Ovary (tissue), 7 donors: ENCODE measurements at regions not wholly inside any gene's neighbourhood (a gene's known extent, or its start where the extent isn't known, plus 50 kb on each side); places are given as distances from the start of the nearest gene placed in this dataset.

Source experiments
- DNase-seq, 5 donors: peaks; one replicate each; pipeline ENCODE4 v3.0.0-alpha.2; 2019 to 2020
- H3K27ac ChIP-seq, 2 donors: fragments of 200-600 bp; one replicate each; pipeline versions ENCODE4 v1.5.1 to v1.8.0; 2019 to 2022
- H3K27me3 ChIP-seq: fragments of 200-600 bp; one replicate; pipeline ENCODE4 v1.8.0; 2022
- H3K36me3 ChIP-seq: fragments of 200-600 bp; sonication (generic); one replicate; pipeline ENCODE4 v1.5.1; 2019
- H3K4me1 ChIP-seq: one replicate; pipeline ENCODE4 v1.8.1; 2013; ENCODE audit warnings: mild to moderate bottlenecking, moderate library complexity; ENCODE audit not compliant: insufficient read depth
- H3K4me3 ChIP-seq: fragments of 200-600 bp; sonication (generic); one replicate; pipeline ENCODE4 v1.5.1; 2017
- H3K9me3 ChIP-seq, 2 donors: fragments of 200-600 bp in 1 of 2; sonication (generic) in 1 of 2; one replicate each; pipeline versions ENCODE4 v1.5.1 to v1.8.1; 2013 to 2019; ENCODE audit warnings: mild to moderate bottlenecking in 1 of 2, moderate library complexity in 1 of 2
- CTCF ChIP-seq, 3 donors: fragments of 450-650 bp in 2 of 3; fragments of 200-600 bp in 1 of 3; IDR thresholded peaks; one replicate each; pipeline versions ENCODE4 v1.5.1 to v1.8.0; 2016 to 2022; ENCODE audit warnings: antibody characterized with exemption in 3 of 3, mild to moderate bottlenecking in 1 of 3
- EP300 ChIP-seq: sonication (generic); formaldehyde crosslinking; IDR thresholded peaks from one replicate; pipeline ENCODE4 v1.6.1; 2017; ENCODE audit warnings: antibody characterized with exemption
- POLR2A ChIP-seq: fragments of 450-650 bp; IDR thresholded peaks from one replicate; pipeline ENCODE4 v1.6.1; 2017; ENCODE audit warnings: antibody characterized with exemption, mild to moderate bottlenecking, moderate library complexity
- WGBS, 3 donors: extraction: QIAGEN DNeasy Blood & Tissue Kit in 1 of 3; methylation state at CpG; one replicate each; pipeline versions ENCODE4 v1.1.5 to v1.1.7; 2013 to 2017; 5-methylcytosine and 5-hydroxymethylcytosine counted together
- intact Hi-C, 4 donors: fragments of 100-400 bp; cut with DNase I; formaldehyde crosslinking; loops; one replicate each; pipeline versions ENCODE4 v1.11.0 to v1.15.1; 2022 to 2023
- donor health status: DM: no; HTN: no; CAD: no; lungs with moderate emphysema.
- donor health status: DM: no; HTN: no; CAD: no.
- donor health status: Bipolar disorder and iron deficiency.
- donor health status: DM: no; HTN: no; CAD: no.
- donor health status: DM: yes; HTN: yes; CAD: no.

GRCh38 chr17:45651145-45651709, 132.9 kb upstream of the CRHR1 start:
- Histone ChIP-seq H3K4me3 (no peak overlapping the region), H3K27ac (no peak overlapping the region), H3K4me1 (no peaks in the 10 kb centered on the region), H3K27me3 (no peaks in the 10 kb centered on the region), H3K36me3 (no peaks in the 10 kb centered on the region), H3K9me3 (no peaks in the 10 kb centered on the region)
- 70 to 73% (median 71%) methylated on average over 8 of the region's 8 CpGs for WGBS, 3 donors
- intact Hi-C loops: no loop called here
- TF ChIP-seq CTCF (IDR thresholded peaks at IDR 0.05): no peak
- TF ChIP-seq EP300: no peak
- no peak for TF ChIP-seq POLR2A
- DNase-seq: no peak

GRCh38 chr17:45653616-45654015, 130.5 kb upstream of the CRHR1 start:
- no peaks in the 10 kb centered on the region for H3K36me3 ChIP-seq
- TF ChIP-seq EP300: no peak
- no peak for TF ChIP-seq POLR2A
- TF ChIP-seq CTCF (IDR thresholded peaks at IDR 0.05): no peak
- DNase-seq: no peak
- WGBS, 3 donors: 28 to 44% (median 34%) methylated on average over 4 of the region's 4 CpGs
- no peaks in the 10 kb centered on the region for H3K9me3 ChIP-seq
- H3K27ac ChIP-seq: no peak overlapping the region
- H3K4me1 ChIP-seq: no peaks in the 10 kb centered on the region
- no peak overlapping the region for H3K4me3 ChIP-seq
- no peaks in the 10 kb centered on the region for H3K27me3 ChIP-seq
- intact Hi-C loops: no loop called here

DNA sequence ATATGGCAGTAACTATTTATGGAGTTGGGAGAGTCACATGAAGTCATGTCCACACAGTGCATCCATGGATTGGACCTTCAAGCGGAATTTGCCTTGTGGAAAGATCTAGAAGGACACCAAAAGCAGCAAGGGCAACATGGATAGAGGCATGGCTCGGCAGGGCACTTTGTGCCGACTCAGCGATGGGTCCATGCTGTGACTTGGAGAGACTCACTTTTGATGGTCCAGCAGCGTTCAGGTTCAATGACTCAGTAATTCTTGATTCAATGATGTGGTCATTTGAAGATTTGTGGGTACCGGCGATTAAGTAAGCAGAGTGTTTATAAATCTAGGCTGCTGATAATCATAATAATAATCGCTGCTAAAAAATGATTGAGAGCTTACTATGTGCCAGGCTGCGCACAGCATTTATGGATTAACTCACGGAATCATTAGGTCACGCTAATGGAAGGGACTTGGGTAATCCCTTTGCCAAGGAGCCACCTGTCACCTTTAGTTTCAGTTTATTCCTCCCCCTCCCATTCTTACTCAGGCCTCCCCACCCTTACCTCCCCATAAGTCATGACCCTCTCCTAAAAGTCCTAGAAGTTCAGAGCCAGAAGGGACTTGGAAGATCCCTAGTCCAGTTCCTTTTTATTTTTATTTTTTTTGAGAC, 127.5 kb upstream of the CRHR1 start:
- H3K4me1 ChIP-seq: no peaks in the 10 kb centered on the region
- intact Hi-C loops: no loop called here
- H3K4me3 ChIP-seq: no peak overlapping the region
- H3K27ac ChIP-seq: no peak overlapping the region
- DNase-seq: no peak
- TF ChIP-seq POLR2A: no peak
- TF ChIP-seq EP300: no peak
- no peak for TF ChIP-seq CTCF (IDR thresholded peaks at IDR 0.05)
- no peaks in the 10 kb centered on the region for H3K9me3 ChIP-seq
- H3K36me3 ChIP-seq: no peaks in the 10 kb centered on the region
- 88 to 94% (median 89%) methylated on average over 11 of the region's 11 CpGs for WGBS, 3 donors
- H3K27me3 ChIP-seq: no peaks in the 10 kb centered on the region

DNA sequence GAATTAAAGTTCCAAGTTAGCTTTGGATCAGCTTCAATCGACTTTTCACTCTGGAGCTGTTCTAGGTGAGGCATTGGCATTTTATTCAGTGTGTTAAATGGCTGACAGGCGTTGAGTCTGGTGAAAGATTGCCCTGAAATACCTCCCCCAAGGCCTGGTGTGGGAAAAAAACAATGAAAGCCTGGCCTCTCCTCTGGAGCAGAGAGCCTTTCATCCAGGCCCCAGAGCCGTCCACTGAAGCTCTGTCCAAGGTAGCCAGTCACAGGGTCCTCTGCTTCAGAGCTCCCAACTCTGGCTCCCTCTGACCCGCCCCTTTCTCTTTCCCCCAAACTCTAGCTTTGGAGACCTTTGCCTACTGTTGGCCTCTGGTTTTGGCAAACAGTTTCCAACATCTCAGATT, 123.6 kb upstream of the CRHR1 start:
- Histone ChIP-seq H3K27ac (no peak overlapping the region), H3K9me3 (no peaks in the 10 kb centered on the region), H3K36me3 (no peaks in the 10 kb centered on the region), H3K27me3 (no peaks in the 10 kb centered on the region), H3K4me1 (no peaks in the 10 kb centered on the region), H3K4me3 (no peak overlapping the region)
- no peak for TF ChIP-seq CTCF (IDR thresholded peaks at IDR 0.05)
- no peak for TF ChIP-seq POLR2A
- no peak for TF ChIP-seq EP300
- intact Hi-C loops: loop anchor here in 1 of 4 donors (2.0 kb wide), 1 partner anchor 62 kb away; no protein-coding TSS in a partner anchor
- no peak for DNase-seq
- 22 to 27% (median 26%) methylated on average over 4 of the region's 4 CpGs for WGBS, 3 donors
